ENCODE measurements at regions not wholly inside any gene's neighbourhood (a gene's known extent, or its start where the extent isn't known, plus 50 kb on each side); places are given as distances from the start of the nearest gene placed in this dataset.

- TF ChIP-seq GTF2F1 (IDR thresholded peaks at IDR 0.05; ENCODE audit: borderline replicate concordance, low read depth, low read length) = no peak
- TF ChIP-seq POU5F1 (IDR thresholded peaks at IDR 0.05; ENCODE audit: low read depth, low read length) = no peak
- TF ChIP-seq TAF7 (optimal IDR thresholded peaks at IDR 0.05; ENCODE audit: borderline replicate concordance, low read depth, low read length) = no peak
These were observed 733.6 kb upstream of the MAN1A1 start (continued) for GRCh38 chr6:120083186-120083585.
